GM10266 (cell line): ENCODE measurements at regions not wholly inside any gene's neighbourhood (a gene's known extent, or its start where the extent isn't known, plus 50 kb on each side); places are given as distances from the start of the nearest gene placed in this dataset.

Experiments used
- DNase-seq: peaks from one replicate; pipeline ENCODE4 v3.0.0; 2012; ENCODE audit errors: extremely low spot score
- CTCF ChIP-seq: IDR thresholded peaks from 2 replicates; pipeline ENCODE4 v1.5.1; 2012; ENCODE audit warnings: mild to moderate bottlenecking, low read depth; ENCODE audit not compliant: control insufficient read depth, insufficient read depth; ENCODE audit errors: missing control alignments

- DNase-seq: no peak
- TF ChIP-seq CTCF: no peak
These were observed 286.3 kb upstream of the VLDLR start for GRCh38 chr9:2335260-2335659.

GRCh38 chr9:2336055-2336454 lies 285.5 kb upstream of the VLDLR start:
- no peak for DNase-seq
- TF ChIP-seq CTCF: peak; percentile 37

- TF ChIP-seq CTCF: no peak
- no peak for DNase-seq
These were observed 284.5 kb upstream of the VLDLR start for GRCh38 chr9:2337131-2337530.

GRCh38 chr9:2337627-2338026 lies 284.0 kb upstream of the VLDLR start:
- no peak for TF ChIP-seq CTCF
- DNase-seq: no peak

GRCh38 chr9:2338777-2339365 lies 282.7 kb upstream of the VLDLR start:
- no peak for TF ChIP-seq CTCF
- no peak for DNase-seq

GRCh38 chr9:2339416-2339815 lies 282.2 kb upstream of the VLDLR start:
- TF ChIP-seq CTCF: no peak
- DNase-seq: no peak

GRCh38 chr9:2340046-2340760 lies 281.4 kb upstream of the VLDLR start:
- TF ChIP-seq CTCF: no peak
- no peak for DNase-seq
